Astrocyte of the spinal cord (primary cell): ENCODE measurements at regions not wholly inside any gene's neighbourhood (a gene's known extent, or its start where the extent isn't known, plus 50 kb on each side); places are given as distances from the start of the nearest gene placed in this dataset.

ENCODE experiments used
- DNase-seq: peaks from one replicate; pipeline ENCODE4 v3.0.0; 2011; ENCODE audit warnings: low read depth, low spot score
- H3K4me3 ChIP-seq: 2 replicates; pipeline ENCODE4 v1.5.1; 2011; ENCODE audit warnings: low read depth, mild to moderate bottlenecking, low read length, moderate library complexity
- in situ Hi-C: cut with HindIII; loops from 2 replicates; pipeline ENCODE4 v1.10.0; 2017; ENCODE audit warnings: low sequenced_read_pairs
- TF ChIP-seq, protein P1 (sequence below): IDR thresholded peaks from 2 replicates; pipeline ENCODE4 v1.5.1; 2012; ENCODE audit warnings: low read depth, mild to moderate bottlenecking, low read length, inconsistent platforms

DNA sequence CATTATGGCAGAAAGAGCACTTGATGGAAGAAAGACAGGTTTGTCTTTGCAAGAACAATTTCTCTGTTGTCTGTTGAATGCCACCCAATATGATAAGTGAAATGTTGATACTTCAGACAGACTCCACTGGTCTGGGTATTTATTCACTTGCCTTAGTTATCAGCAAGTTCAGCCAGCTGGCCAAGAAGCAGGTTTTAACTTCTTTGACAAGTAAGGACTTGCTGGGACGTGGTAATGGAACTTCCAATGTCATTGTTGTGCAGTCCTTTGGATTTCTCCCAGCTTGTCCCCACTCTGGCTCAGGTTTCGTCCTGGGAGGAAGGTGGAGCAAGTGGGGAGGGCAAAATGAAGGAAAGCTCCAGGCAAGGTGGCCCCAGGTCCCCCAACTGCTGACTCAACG lies 497.4 kb downstream of the RPS24 start:
- no peak overlapping the region for H3K4me3 ChIP-seq
- DNase-seq = no peak
- in situ Hi-C loops = no loop called here
- TF ChIP-seq, protein P1, sequence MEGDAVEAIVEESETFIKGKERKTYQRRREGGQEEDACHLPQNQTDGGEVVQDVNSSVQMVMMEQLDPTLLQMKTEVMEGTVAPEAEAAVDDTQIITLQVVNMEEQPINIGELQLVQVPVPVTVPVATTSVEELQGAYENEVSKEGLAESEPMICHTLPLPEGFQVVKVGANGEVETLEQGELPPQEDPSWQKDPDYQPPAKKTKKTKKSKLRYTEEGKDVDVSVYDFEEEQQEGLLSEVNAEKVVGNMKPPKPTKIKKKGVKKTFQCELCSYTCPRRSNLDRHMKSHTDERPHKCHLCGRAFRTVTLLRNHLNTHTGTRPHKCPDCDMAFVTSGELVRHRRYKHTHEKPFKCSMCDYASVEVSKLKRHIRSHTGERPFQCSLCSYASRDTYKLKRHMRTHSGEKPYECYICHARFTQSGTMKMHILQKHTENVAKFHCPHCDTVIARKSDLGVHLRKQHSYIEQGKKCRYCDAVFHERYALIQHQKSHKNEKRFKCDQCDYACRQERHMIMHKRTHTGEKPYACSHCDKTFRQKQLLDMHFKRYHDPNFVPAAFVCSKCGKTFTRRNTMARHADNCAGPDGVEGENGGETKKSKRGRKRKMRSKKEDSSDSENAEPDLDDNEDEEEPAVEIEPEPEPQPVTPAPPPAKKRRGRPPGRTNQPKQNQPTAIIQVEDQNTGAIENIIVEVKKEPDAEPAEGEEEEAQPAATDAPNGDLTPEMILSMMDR = no peak

DNA sequence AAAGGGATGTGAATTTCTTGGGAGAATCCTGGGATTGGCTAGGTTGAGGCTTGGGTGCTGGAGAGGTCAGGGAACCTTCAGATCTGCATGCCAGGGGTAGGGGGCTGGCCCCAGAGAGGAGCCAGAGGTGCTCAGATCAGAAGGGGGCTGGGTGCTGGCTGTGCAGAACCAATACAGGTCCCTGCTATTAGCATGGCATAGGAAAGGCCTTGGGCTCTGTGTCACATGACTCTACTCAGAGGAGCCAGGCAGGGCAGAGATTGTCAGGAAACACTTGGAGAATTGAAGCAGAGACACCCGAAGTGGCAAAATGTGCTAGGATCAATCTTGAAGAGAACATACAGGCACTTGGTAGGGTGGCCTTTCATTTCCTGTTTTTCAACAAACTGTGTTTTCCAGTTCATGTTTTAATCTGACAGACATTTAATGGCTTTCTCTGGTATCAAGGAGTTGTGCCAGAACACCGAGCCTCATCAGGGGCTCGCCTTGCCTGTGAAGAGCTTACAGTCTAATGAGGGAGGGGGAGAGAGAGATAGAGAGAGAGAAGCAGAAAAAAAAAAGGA lies 498.9 kb downstream of the RPS24 start:
- DNase-seq = no peak
- TF ChIP-seq, protein P1 = no peak
- H3K4me3 ChIP-seq = no peak overlapping the region
- in situ Hi-C loops = no loop called here

DNA sequence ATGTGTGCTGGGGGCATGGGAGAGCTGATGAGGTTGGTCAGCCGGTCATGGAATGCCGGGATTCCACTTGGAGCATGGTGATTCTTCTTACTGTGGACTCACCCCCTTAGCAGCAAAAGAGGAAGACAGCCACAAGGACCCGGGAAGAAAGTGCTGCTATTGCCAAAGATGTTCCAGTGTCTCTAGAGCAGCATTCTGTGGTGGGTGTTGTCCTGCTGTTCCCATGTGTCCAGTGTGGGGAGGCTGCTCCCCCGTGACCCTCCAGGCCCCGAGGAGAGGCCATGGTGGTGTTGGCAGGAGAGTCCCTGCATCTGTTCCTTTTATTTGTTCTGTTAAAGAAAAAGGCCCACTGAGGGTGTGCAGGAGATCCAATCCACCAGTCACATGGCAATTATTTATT lies 499.4 kb downstream of the RPS24 start:
- no peak for DNase-seq

DNA sequence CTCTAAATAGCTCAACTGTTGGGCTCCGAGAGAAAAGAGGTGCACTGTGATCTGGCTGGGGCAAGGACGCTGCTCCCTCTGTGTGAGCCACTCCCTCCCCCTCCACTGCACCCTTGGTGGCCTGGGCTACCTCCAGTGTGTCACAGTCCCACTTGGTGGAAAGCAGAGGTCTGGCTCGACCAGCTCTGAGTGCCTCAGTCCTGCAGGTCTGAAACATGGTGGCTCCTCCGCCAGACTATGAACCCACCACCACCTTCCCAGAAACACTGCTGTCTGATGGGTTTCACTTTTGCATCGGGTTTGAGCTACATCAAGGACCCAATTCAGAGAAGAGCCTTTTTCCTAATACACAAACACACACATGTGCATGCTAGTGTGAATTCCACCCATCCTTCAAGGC lies 500.1 kb downstream of the RPS24 start:
- H3K4me3 ChIP-seq = no peak overlapping the region
- in situ Hi-C loops = no loop called here
- DNase-seq = no peak
- TF ChIP-seq, protein P1 = no peak

More for the DNA sequence above, 499.4 kb downstream of the RPS24 start:
- in situ Hi-C loops = no loop called here
- TF ChIP-seq, protein P1 = no peak
- no peak overlapping the region for H3K4me3 ChIP-seq

DNA sequence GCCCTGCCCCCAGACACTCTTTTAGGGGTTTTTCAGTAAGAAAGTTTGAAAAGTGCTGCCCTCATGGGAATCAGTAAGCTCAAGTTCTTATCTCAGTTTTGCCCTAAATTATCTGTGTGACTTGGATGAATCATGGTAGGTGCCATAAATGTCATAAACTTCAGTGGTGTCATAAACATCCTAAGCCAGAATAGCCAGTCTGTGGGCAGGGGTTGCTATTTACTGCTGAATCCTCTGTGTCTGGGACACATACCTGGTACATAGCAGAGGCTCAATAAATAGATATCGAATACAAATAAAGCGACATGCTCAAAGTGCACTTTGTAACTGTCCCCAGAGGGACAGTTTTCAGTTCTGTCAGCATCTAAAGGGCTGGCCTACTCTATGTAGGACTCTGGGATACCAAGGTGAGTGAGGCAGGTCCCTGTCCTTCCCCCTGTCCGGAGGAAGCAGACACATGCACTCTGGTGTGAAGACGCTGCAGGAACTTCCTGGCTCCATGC lies 502.1 kb downstream of the RPS24 start:
- in situ Hi-C loops = no loop called here

DNA sequence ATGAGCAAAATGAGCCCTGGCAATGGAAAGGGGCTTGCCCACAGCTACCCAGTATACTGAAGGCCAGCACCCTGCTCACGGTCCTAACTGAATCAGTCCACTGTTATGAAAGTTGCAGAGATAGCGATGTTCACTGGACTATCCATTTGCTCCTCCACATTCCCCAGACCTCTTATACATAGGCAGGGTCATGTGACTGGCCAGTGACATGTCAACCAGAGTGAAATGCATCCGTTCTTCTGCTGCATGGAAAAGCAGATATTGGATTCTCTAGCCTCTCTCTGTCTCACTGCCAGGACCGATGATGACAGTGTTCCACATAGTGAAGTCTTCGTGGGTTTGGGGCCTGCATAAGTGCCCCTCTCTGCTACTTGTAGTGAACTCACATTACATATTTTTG lies 503.4 kb downstream of the RPS24 start:
- H3K4me3 ChIP-seq = no peak overlapping the region
- DNase-seq = no peak
- in situ Hi-C loops = no loop called here
- TF ChIP-seq, protein P1 = no peak

More for the DNA sequence above, 502.1 kb downstream of the RPS24 start:
- TF ChIP-seq, protein P1 = no peak
- DNase-seq = no peak
- H3K4me3 ChIP-seq = no peak overlapping the region
